ENCODE measurements at regions not wholly inside any gene's neighbourhood (a gene's known extent, or its start where the extent isn't known, plus 50 kb on each side); places are given as distances from the start of the nearest gene placed in this dataset.

- DNase-seq (ENCODE audit: low read depth), result no peak
Observed at GRCh38 chr10:120285408-120285807, 171.6 kb upstream of the PLPP4 start.

GRCh38 chr10:120286280-120286679 lies 170.7 kb upstream of the PLPP4 start:
- no peak for DNase-seq (ENCODE audit: low read depth)

- DNase-seq (ENCODE audit: low read depth), result no peak
Observed at GRCh38 chr10:120300513-120300912, 156.5 kb upstream of the PLPP4 start.

GRCh38 chr10:120308589-120308988 lies 148.4 kb upstream of the PLPP4 start:
- no peak for DNase-seq (ENCODE audit: low read depth)

GRCh38 chr10:120313715-120314114 lies 143.3 kb upstream of the PLPP4 start:
- no peak for DNase-seq (ENCODE audit: low read depth)

GRCh38 chr10:120314442-120314841 lies 142.6 kb upstream of the PLPP4 start:
- DNase-seq (ENCODE audit: low read depth), result no peak

GRCh38 chr10:120318862-120319261 lies 138.2 kb upstream of the PLPP4 start:
- no peak for DNase-seq (ENCODE audit: low read depth)

- DNase-seq (ENCODE audit: low read depth), result no peak
Observed at GRCh38 chr10:120327675-120328074, 129.4 kb upstream of the PLPP4 start.

GRCh38 chr10:120328647-120329046 lies 128.4 kb upstream of the PLPP4 start:
- no peak for DNase-seq (ENCODE audit: low read depth)

- no peak for DNase-seq (ENCODE audit: low read depth)
Observed at GRCh38 chr10:120335553-120335952, 121.5 kb upstream of the PLPP4 start.

- DNase-seq (ENCODE audit: low read depth), result no peak
Observed at GRCh38 chr10:120336306-120336910, 120.6 kb upstream of the PLPP4 start.

GRCh38 chr10:120336911-120337540 lies 120.0 kb upstream of the PLPP4 start:
- DNase-seq (ENCODE audit: low read depth), result peak; percentile 17

GRCh38 chr10:120342115-120342714 lies 114.8 kb upstream of the PLPP4 start:
- DNase-seq (ENCODE audit: low read depth), result no peak

GRCh38 chr10:120345186-120345585 lies 111.8 kb upstream of the PLPP4 start:
- no peak for DNase-seq (ENCODE audit: low read depth)

- DNase-seq (ENCODE audit: low read depth), result no peak
Observed at GRCh38 chr10:120347644-120348043, 109.4 kb upstream of the PLPP4 start.

GRCh38 chr10:120349069-120349468 lies 108.0 kb upstream of the PLPP4 start:
- DNase-seq (ENCODE audit: low read depth), result no peak

GRCh38 chr10:120355425-120355824 lies 101.6 kb upstream of the PLPP4 start:
- no peak for DNase-seq (ENCODE audit: low read depth)

GRCh38 chr10:120360571-120360970 lies 96.5 kb upstream of the PLPP4 start:
- no peak for DNase-seq (ENCODE audit: low read depth)

GRCh38 chr10:120365872-120366271 lies 91.2 kb upstream of the PLPP4 start:
- DNase-seq (ENCODE audit: low read depth), result no peak

- no peak for DNase-seq (ENCODE audit: low read depth)
Observed at GRCh38 chr10:120367341-120367740, 89.7 kb upstream of the PLPP4 start.

GRCh38 chr10:120368338-120368737 lies 88.7 kb upstream of the PLPP4 start:
- no peak for DNase-seq (ENCODE audit: low read depth)

GRCh38 chr10:120368927-120369326 lies 88.1 kb upstream of the PLPP4 start:
- DNase-seq (ENCODE audit: low read depth), result no peak

- no peak for DNase-seq (ENCODE audit: low read depth)
Observed at GRCh38 chr10:120369856-120370276, 87.2 kb upstream of the PLPP4 start.

- no peak for DNase-seq (ENCODE audit: low read depth)
Observed at GRCh38 chr10:120371856-120372255, 85.2 kb upstream of the PLPP4 start.
